A673 (cell line): ENCODE measurements at regions not wholly inside any gene's neighbourhood (a gene's known extent, or its start where the extent isn't known, plus 50 kb on each side); places are given as distances from the start of the nearest gene placed in this dataset.

Source experiments
- BruUV-seq: library from RNA; stranded (reverse); fragments of 400-500 nt; replicated peaks from 2 replicates; lab custom pipeline; 2021; lab: Mats Ljungman, UMichigan
- CTCF ChIA-PET: fragments of 300-600 bp; sonication (Branson Sonifier 250); formaldehyde crosslinking; loops from one replicate; lab custom pipeline; 2022; ENCODE audit warnings: antibody characterized with exemption; lab: Charles Lee
- POLR2A ChIA-PET: fragments of 300-600 bp; sonication (Branson Sonifier 250); formaldehyde crosslinking; loops from one replicate; lab custom pipeline; 2022; ENCODE audit warnings: antibody characterized with exemption; ENCODE audit not compliant: low non-redundant PET; lab: Charles Lee
- DNase-seq: peaks from one replicate; pipeline ENCODE4 v3.0.0-alpha.2; 2015; ENCODE audit warnings: low spot score
- H3K27ac ChIP-seq: fragments of 200-600 bp; sonication (generic); 2 replicates; pipeline ENCODE4 v1.5.1; 2016; ENCODE audit warnings: mixed run types, low read depth, mild to moderate bottlenecking, mixed read lengths, antibody characterized with exemption, low read length; ENCODE audit not compliant: poor library complexity, severe bottlenecking
- H3K27me3 ChIP-seq: fragments of 200-600 bp; sonication (generic); replicated peaks from 2 replicates; pipeline ENCODE4 v1.6.1; 2017; ENCODE audit warnings: mixed run types, low read depth, mild to moderate bottlenecking, mixed read lengths, antibody characterized with exemption, low read length; ENCODE audit not compliant: insufficient read depth, poor library complexity
- H3K36me3 ChIP-seq: fragments of 200-600 bp; sonication (generic); 2 replicates; pipeline ENCODE4 v1.6.1; 2016; ENCODE audit warnings: mixed run types, mild to moderate bottlenecking, mixed read lengths, antibody characterized with exemption, low read length; ENCODE audit not compliant: insufficient read depth, poor library complexity, severe bottlenecking
- H3K4me1 ChIP-seq: fragments of 200-600 bp; sonication (generic); 2 replicates; pipeline ENCODE4 v1.6.1; 2017; ENCODE audit warnings: mixed run types, mild to moderate bottlenecking, mixed read lengths, antibody characterized with exemption, low read length; ENCODE audit not compliant: insufficient read depth, poor library complexity, severe bottlenecking
- H3K4me3 ChIP-seq: fragments of 200-600 bp; sonication (generic); 2 replicates; pipeline ENCODE4 v1.5.1; 2016; ENCODE audit warnings: low read depth, mixed run types, mild to moderate bottlenecking, mixed read lengths, low read length; ENCODE audit not compliant: poor library complexity, severe bottlenecking
- H3K9me3 ChIP-seq: fragments of 200-600 bp; sonication (generic); 2 replicates; pipeline ENCODE4 v1.6.1; 2016; ENCODE audit warnings: mixed run types, low read depth, mild to moderate bottlenecking, mixed read lengths, antibody characterized with exemption, low read length; ENCODE audit not compliant: poor library complexity, severe bottlenecking
- CTCF ChIP-seq: fragments of 300-800, 200-600 bp; sonication (generic); conservative IDR thresholded peaks from 2 replicates; pipeline ENCODE4 v1.5.1; 2017; ENCODE audit warnings: low read depth, mild to moderate bottlenecking, antibody characterized with exemption, low read length, moderate library complexity, mixed read lengths
- EZH2 ChIP-seq: fragments of 200-600 bp; sonication (generic); IDR thresholded peaks from 2 replicates; pipeline ENCODE4 v1.6.1; 2017; ENCODE audit warnings: borderline replicate concordance, low read depth, mild to moderate bottlenecking, mixed read lengths, antibody characterized with exemption, low read length; ENCODE audit not compliant: poor library complexity, severe bottlenecking
- intact Hi-C: fragments of 100-400 bp; cut with micrococcal nuclease; formaldehyde crosslinking; loops from one replicate; pipeline ENCODE4 v1.10.0; 2022; ENCODE audit not compliant: unreplicated experiment

DNA sequence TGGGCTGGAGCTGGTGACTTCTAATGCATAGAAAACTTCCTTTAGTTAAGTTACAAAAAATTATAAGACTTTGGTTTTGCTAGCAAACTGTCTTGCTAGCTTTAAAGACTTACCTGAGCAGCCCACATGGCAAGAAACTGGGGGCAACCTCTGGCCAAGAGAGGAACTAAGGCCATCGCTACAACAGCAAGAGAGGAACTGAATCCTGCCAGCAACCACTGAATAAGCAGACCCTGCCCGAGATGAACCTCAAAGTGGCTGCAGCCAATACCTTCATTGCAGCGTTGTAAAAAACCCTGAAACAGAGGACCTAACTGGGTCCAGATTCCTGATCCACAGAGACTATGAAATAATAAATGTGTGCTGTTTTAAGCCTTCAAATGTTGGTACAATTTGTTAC, 54.6 kb upstream of the STARD3NL start:
- intact Hi-C loops: no loop called here

GRCh38 chr7:38127216-38128207, 50.5 kb upstream of the STARD3NL start:
- no peak for DNase-seq
- H3K4me1 ChIP-seq: no peaks in the 10 kb centered on the region
- no peaks in the 10 kb centered on the region for H3K36me3 ChIP-seq
- no peak overlapping the region for H3K4me3 ChIP-seq
- TF ChIP-seq CTCF (no peak), EZH2 (no peak)
- H3K27me3 ChIP-seq: no peaks in the 10 kb centered on the region
- POLR2A ChIA-PET: no interaction called here
- CTCF ChIA-PET: no interaction called here
- no peak overlapping the region for H3K27ac ChIP-seq
- no TSS peak for BruUV-seq
- intact Hi-C loops: no loop called here
- no peaks in the 10 kb centered on the region for H3K9me3 ChIP-seq

More for the DNA sequence above, 54.6 kb upstream of the STARD3NL start:
- CTCF ChIA-PET: no interaction called here
- Histone ChIP-seq H3K36me3 (no peaks in the 10 kb centered on the region), H3K4me3 (no peak overlapping the region), H3K27me3 (no peaks in the 10 kb centered on the region), H3K27ac (no peak overlapping the region), H3K4me1 (no peaks in the 10 kb centered on the region), H3K9me3 (no peaks in the 10 kb centered on the region)
- TF ChIP-seq EZH2 (no peak), CTCF (no peak)
- BruUV-seq: no TSS peak
- POLR2A ChIA-PET: no interaction called here
- no peak for DNase-seq
